HepG2 (cell line): ENCODE measurements at regions not wholly inside any gene's neighbourhood (a gene's known extent, or its start where the extent isn't known, plus 50 kb on each side); places are given as distances from the start of the nearest gene placed in this dataset.

Experiments
- ATAC-seq: fragments of 200-7000 bp; cut with Tn5 transposase; 3 replicates; pipeline ENCODE4 v1.9.1; 2020; ENCODE audit warnings: mild to moderate bottlenecking, moderate library complexity
- BruUV-seq: library from RNA; stranded (reverse); fragments of 400-500 nt; replicated peaks from 2 replicates; lab custom pipeline; 2021; lab: Mats Ljungman, UMichigan
- CTCF ChIA-PET: fragments of 300-600 bp; formaldehyde crosslinking; extraction: SDS; loops from one replicate; lab custom pipeline; 2021; ENCODE audit warnings: low total read pairs, inconsistent platforms, low intra/inter-chr PET ratio; lab: Yijun Ruan, JAX
- POLR2A ChIA-PET: fragments of 350-600 bp; sonication (Branson Sonifier 250); formaldehyde crosslinking; loops from one replicate; lab custom pipeline; 2020; ENCODE audit warnings: antibody characterized with exemption, inconsistent platforms; lab: Yijun Ruan, JAX
- DNase-seq: peaks from one replicate; pipeline ENCODE4 v3.0.0-alpha.2; 2015; ENCODE audit warnings: low spot score
- FAIRE-seq: peaks from 3 replicates; lab custom pipeline; 2011; peaks lifted over from hg19 to GRCh38; lab: Jason Lieb, UNC
- H2AFZ ChIP-seq: one replicate; pipeline ENCODE4 v1.6.1; 2011; ENCODE audit warnings: low read length, inconsistent platforms
- H3K27ac ChIP-seq: fragments of 300-600 bp; 3 replicates; pipeline ENCODE4 v1.8.0; 2011; ENCODE audit warnings: mixed run types, mild to moderate bottlenecking, mixed read lengths, low read length, inconsistent platforms; ENCODE audit not compliant: insufficient read depth; ENCODE audit errors: extremely low read length
- H3K27me3 ChIP-seq, 2 experiments: fragments of 200-600 bp in 1 of 2; 2 replicates in 1 of 2; 3 replicates in 1 of 2; pipeline versions ENCODE4 v1.6.0 to v1.8.0; 2011; ENCODE audit warnings: low read length in 2 of 2, mild to moderate bottlenecking in 2 of 2, moderate library complexity in 2 of 2, inconsistent platforms in 1 of 2; ENCODE audit not compliant: insufficient read depth in 2 of 2, control insufficient read depth in 1 of 2
- H3K36me3 ChIP-seq, 2 experiments: fragments of 200-600 bp in 1 of 2; replicated peaks in 1 of 2; 2 replicates in 1 of 2; 3 replicates in 1 of 2; pipeline versions ENCODE4 v1.5.1 to v1.8.0; 2011; ENCODE audit warnings: low read length in 2 of 2, inconsistent platforms in 1 of 2; ENCODE audit not compliant: insufficient read depth in 2 of 2, control insufficient read depth in 1 of 2
- H3K4me1 ChIP-seq: 2 replicates; pipeline ENCODE4 v1.5.1; 2012; ENCODE audit warnings: low read length, inconsistent platforms; ENCODE audit not compliant: insufficient read depth
- H3K4me2 ChIP-seq: 2 replicates; pipeline ENCODE4 v1.6.0; 2011; ENCODE audit warnings: low read depth, low read length, inconsistent platforms
- H3K4me3 ChIP-seq, 3 experiments: fragments of 200-600 bp in 1 of 3; sonication (generic), shearing (Covaris generic) in 1 of 3; replicated peaks in 1 of 3; 2 replicates each; pipeline ENCODE4 v1.5.1; 2011 to 2016; ENCODE audit warnings: low read length in 3 of 3, inconsistent platforms in 2 of 3, low read depth in 2 of 3, mild to moderate bottlenecking in 2 of 3, control low read depth in 1 of 3, mixed read lengths in 1 of 3; ENCODE audit not compliant: insufficient read depth in 1 of 3
- H3K79me2 ChIP-seq: one replicate; pipeline ENCODE4 v1.6.1; 2011; ENCODE audit warnings: low read length, inconsistent platforms; ENCODE audit not compliant: insufficient read depth
- H3K9ac ChIP-seq: 2 replicates; pipeline ENCODE4 v1.6.0; 2011; ENCODE audit warnings: mild to moderate bottlenecking, low read depth, low read length, inconsistent platforms; ENCODE audit not compliant: insufficient read depth
- H3K9me3 ChIP-seq: 2 replicates; pipeline ENCODE4 v1.5.1; 2012; ENCODE audit warnings: mild to moderate bottlenecking, low read length
- H4K20me1 ChIP-seq: 2 replicates; pipeline ENCODE4 v1.6.0; 2011; ENCODE audit warnings: inconsistent platforms, mild to moderate bottlenecking, low read length, moderate library complexity; ENCODE audit not compliant: insufficient read depth
- BATF2 ChIP-seq: sonication (generic); formaldehyde crosslinking; IDR thresholded peaks from 2 replicates; pipeline ENCODE4 v1.8.0; 2022; ENCODE audit warnings: mild to moderate bottlenecking, missing genetic modification reagents, moderate library complexity
- EEA1 ChIP-seq: sonication (generic); formaldehyde crosslinking; IDR thresholded peaks from 2 replicates; pipeline ENCODE4 v1.5.1; 2020; ENCODE audit warnings: mild to moderate bottlenecking, missing genetic modification reagents, borderline replicate concordance
- KDM5A ChIP-seq: fragments of 200-600 bp; sonication (generic); IDR thresholded peaks from 2 replicates; pipeline ENCODE4 v1.7.0; 2018; ENCODE audit warnings: antibody characterized with exemption, mild to moderate bottlenecking, low read length, borderline replicate concordance
- MATR3 ChIP-seq: sonication (generic); formaldehyde crosslinking; IDR thresholded peaks from 2 replicates; pipeline ENCODE4 v1.4.0; 2020; ENCODE audit warnings: missing genetic modification reagents
- NCOA5 ChIP-seq: sonication (generic); formaldehyde crosslinking; IDR thresholded peaks from 2 replicates; pipeline ENCODE4 v1.4.0; 2020; ENCODE audit warnings: missing genetic modification reagents
- SOX13 ChIP-seq, 3 experiments: fragments of 450-650 bp in 1 of 3; sonication (generic) in 1 of 3; formaldehyde crosslinking in 1 of 3; IDR thresholded peaks in 2 of 3; conservative IDR thresholded peaks in 1 of 3; 2 replicates each; pipeline versions ENCODE4 v1.5.0 to v1.6.1; 2016 to 2020; ENCODE audit warnings: antibody characterized with exemption in 1 of 3, mild to moderate bottlenecking in 1 of 3, missing compliant biosample characterization in 1 of 3, missing genetic modification reagents in 1 of 3, moderate library complexity in 1 of 3
- SRSF1 ChIP-seq: fragments of 200-400 bp; formaldehyde crosslinking; optimal IDR thresholded peaks from 2 replicates; pipeline ENCODE3; 2017; ENCODE audit warnings: mild to moderate bottlenecking, low read depth, low read length, moderate library complexity
- TARDBP ChIP-seq: sonication (generic); formaldehyde crosslinking; IDR thresholded peaks from 2 replicates; pipeline ENCODE4 v1.8.0; 2022; ENCODE audit warnings: mild to moderate bottlenecking, missing genetic modification reagents
- ZFP91 ChIP-seq: sonication (generic); formaldehyde crosslinking; IDR thresholded peaks from 2 replicates; pipeline ENCODE4 v1.9.0; 2022; ENCODE audit warnings: missing genetic modification reagents, mild to moderate bottlenecking, borderline replicate concordance
- ZNF136 ChIP-seq: sonication (generic); formaldehyde crosslinking; IDR thresholded peaks from 2 replicates; pipeline ENCODE4 v1.8.1; 2022; ENCODE audit warnings: low read depth, mild to moderate bottlenecking, moderate library complexity, missing genetic modification reagents
- ZNF274 ChIP-seq: sonication (generic); formaldehyde crosslinking; IDR thresholded peaks from 2 replicates; pipeline ENCODE4 v1.5.1; 2020; ENCODE audit warnings: mild to moderate bottlenecking, missing genetic modification reagents
- ZNF513 ChIP-seq: sonication (generic); formaldehyde crosslinking; conservative IDR thresholded peaks from 2 replicates; pipeline ENCODE4 v1.5.0; 2020; ENCODE audit warnings: missing genetic modification reagents
- ZNF841 ChIP-seq: sonication (generic); formaldehyde crosslinking; IDR thresholded peaks from 2 replicates; pipeline ENCODE4 v1.8.1; 2023; ENCODE audit warnings: missing genetic modification reagents, borderline replicate concordance
- WGBS: methylation state at CpG from one replicate; pipeline ENCODE4 v1.1.6; 2017; ENCODE audit warnings: low lambda C conversion rate; 5-methylcytosine and 5-hydroxymethylcytosine counted together
- in situ Hi-C: cut with HindIII; loops from 2 replicates; pipeline ENCODE4 v1.10.0; 2017; ENCODE audit warnings: low pct_unique_long_range_greater_than_20kb; ENCODE audit not compliant: extremely low pct_ligation_motif_present
- intact Hi-C: fragments of 100-400 bp; cut with micrococcal nuclease; formaldehyde crosslinking; loops from one replicate; pipeline ENCODE4 v1.10.0; 2022; ENCODE audit not compliant: unreplicated experiment
- TF ChIP-seq, protein P1 (sequence below): IDR thresholded peaks from 2 replicates; pipeline ENCODE4 v1.6.1; 2016; ENCODE audit warnings: low read depth, borderline replicate concordance

GRCh38 chr3:182142928-182143327 lies 431.2 kb downstream of the SOX2 start:
- Histone ChIP-seq H3K79me2 (no peaks in the 10 kb centered on the region), H3K4me1 (peaks cover 8% of the 10 kb centered on the region), H3K4me2 (no peak overlapping the region), H2AFZ (no peak overlapping the region), H3K36me3 (no peaks in the 10 kb centered on the region), H3K9ac (no peak overlapping the region), H3K4me3 (no peak overlapping the region), H3K9me3 (no peaks in the 10 kb centered on the region), H3K27ac (no peak overlapping the region), H4K20me1 (no peaks in the 10 kb centered on the region), H3K27me3 (no peaks in the 10 kb centered on the region; a peak in 1 of 5 replicates)
- TF ChIP-seq EEA1 (CRISPR knock-in tag) (no peak), ZNF274 (CRISPR knock-in tag) (no peak), NCOA5 (CRISPR knock-in tag) (no peak), ZNF841 (no peak), BATF2 (no peak), ZFP91 (no peak), ZNF513 (no peak), KDM5A (no peak), MATR3 (no peak), SRSF1 (no peak), SOX13 (IDR thresholded peaks at IDR 0.05) (no peak), SOX13 (CRISPR knock-in tag; conservative IDR thresholded peaks at IDR 0.05 in 1 of 2, IDR thresholded peaks at IDR 0.05 in 1 of 2) (no peak), TARDBP (CRISPR knock-in tag) (no peak), ZNF136 (CRISPR knock-in tag) (no peak)
- TF ChIP-seq, protein P1, sequence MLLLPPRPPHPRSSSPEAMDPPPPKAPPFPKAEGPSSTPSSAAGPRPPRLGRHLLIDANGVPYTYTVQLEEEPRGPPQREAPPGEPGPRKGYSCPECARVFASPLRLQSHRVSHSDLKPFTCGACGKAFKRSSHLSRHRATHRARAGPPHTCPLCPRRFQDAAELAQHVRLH (CRISPR knock-in tag), result no peak
- ChIA-PET POLR2A (no interaction called here), CTCF (no interaction called here)
- in situ Hi-C loops, result no loop called here
- intact Hi-C loops, result no loop called here
- DNase-seq (no peak), FAIRE-seq (no peak), ATAC-seq (no peak)
- WGBS, result 54% methylated on average over 2 of the region's 2 CpGs
- BruUV-seq, result no TSS peak
